A673 (cell line): ENCODE measurements at regions not wholly inside any gene's neighbourhood (a gene's known extent, or its start where the extent isn't known, plus 50 kb on each side); places are given as distances from the start of the nearest gene placed in this dataset.

Experiments
- EZH2 ChIP-seq: fragments of 200-600 bp; sonication (generic); IDR thresholded peaks from 2 replicates; pipeline ENCODE4 v1.6.1; 2017; ENCODE audit warnings: borderline replicate concordance, low read depth, mild to moderate bottlenecking, mixed read lengths, antibody characterized with exemption, low read length; ENCODE audit not compliant: poor library complexity, severe bottlenecking
- TF ChIP-seq, protein P1 (sequence below): fragments of 300-800, 200-600 bp; sonication (generic); conservative IDR thresholded peaks from 2 replicates; pipeline ENCODE4 v1.5.1; 2017; ENCODE audit warnings: low read depth, mild to moderate bottlenecking, antibody characterized with exemption, low read length, moderate library complexity, mixed read lengths

- TF ChIP-seq, protein P1, sequence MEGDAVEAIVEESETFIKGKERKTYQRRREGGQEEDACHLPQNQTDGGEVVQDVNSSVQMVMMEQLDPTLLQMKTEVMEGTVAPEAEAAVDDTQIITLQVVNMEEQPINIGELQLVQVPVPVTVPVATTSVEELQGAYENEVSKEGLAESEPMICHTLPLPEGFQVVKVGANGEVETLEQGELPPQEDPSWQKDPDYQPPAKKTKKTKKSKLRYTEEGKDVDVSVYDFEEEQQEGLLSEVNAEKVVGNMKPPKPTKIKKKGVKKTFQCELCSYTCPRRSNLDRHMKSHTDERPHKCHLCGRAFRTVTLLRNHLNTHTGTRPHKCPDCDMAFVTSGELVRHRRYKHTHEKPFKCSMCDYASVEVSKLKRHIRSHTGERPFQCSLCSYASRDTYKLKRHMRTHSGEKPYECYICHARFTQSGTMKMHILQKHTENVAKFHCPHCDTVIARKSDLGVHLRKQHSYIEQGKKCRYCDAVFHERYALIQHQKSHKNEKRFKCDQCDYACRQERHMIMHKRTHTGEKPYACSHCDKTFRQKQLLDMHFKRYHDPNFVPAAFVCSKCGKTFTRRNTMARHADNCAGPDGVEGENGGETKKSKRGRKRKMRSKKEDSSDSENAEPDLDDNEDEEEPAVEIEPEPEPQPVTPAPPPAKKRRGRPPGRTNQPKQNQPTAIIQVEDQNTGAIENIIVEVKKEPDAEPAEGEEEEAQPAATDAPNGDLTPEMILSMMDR: no peak
- TF ChIP-seq EZH2: no peak
Observed at GRCh38 chr15:85276921-85277320, 103.5 kb upstream of the AKAP13 start.
